C4-2B (cell line): ENCODE measurements at regions not wholly inside any gene's neighbourhood (a gene's known extent, or its start where the extent isn't known, plus 50 kb on each side); places are given as distances from the start of the nearest gene placed in this dataset.
"Not testable (repeated sequence)": the region's sequence is repeated elsewhere in the genome, so short reads cannot be mapped to it uniquely, and the experiment has no call there.

Experiments
- H3K27ac ChIP-seq: fragments of 450-650 bp; 2 replicates; pipeline ENCODE4 v1.5.1; 2017
- ZFX ChIP-seq: fragments of 450-650 bp; IDR thresholded peaks from 2 replicates; pipeline ENCODE4 v1.6.1; 2017
- TF ChIP-seq, protein P1 (sequence below): fragments of 450-650 bp; conservative IDR thresholded peaks from 2 replicates; pipeline ENCODE4 v1.5.1; 2017; ENCODE audit warnings: mild to moderate bottlenecking

DNA sequence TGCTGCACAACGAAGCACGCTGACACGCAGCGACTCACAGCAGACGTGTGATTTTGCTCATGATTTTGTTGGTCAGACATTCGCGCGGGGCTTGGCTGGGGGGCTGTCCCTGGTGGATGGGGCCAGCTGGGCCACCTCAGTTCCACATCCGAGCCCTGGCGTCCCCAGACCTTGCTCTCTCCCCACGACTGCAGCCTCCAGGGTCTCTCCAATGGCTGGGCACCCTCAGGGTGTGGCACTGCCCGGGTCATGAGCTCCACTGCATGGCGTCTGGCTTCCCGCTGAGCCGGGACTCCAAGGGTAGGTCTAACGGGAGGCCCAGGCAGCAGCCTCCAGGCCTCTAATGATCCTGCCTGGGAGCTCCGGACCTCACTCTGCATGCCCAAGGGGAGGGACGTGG, 173.0 kb upstream of the AJAP1 start:
- no peak overlapping the region for H3K27ac ChIP-seq
- TF ChIP-seq ZFX, result no peak
- TF ChIP-seq, protein P1, sequence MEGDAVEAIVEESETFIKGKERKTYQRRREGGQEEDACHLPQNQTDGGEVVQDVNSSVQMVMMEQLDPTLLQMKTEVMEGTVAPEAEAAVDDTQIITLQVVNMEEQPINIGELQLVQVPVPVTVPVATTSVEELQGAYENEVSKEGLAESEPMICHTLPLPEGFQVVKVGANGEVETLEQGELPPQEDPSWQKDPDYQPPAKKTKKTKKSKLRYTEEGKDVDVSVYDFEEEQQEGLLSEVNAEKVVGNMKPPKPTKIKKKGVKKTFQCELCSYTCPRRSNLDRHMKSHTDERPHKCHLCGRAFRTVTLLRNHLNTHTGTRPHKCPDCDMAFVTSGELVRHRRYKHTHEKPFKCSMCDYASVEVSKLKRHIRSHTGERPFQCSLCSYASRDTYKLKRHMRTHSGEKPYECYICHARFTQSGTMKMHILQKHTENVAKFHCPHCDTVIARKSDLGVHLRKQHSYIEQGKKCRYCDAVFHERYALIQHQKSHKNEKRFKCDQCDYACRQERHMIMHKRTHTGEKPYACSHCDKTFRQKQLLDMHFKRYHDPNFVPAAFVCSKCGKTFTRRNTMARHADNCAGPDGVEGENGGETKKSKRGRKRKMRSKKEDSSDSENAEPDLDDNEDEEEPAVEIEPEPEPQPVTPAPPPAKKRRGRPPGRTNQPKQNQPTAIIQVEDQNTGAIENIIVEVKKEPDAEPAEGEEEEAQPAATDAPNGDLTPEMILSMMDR, result no peak

DNA sequence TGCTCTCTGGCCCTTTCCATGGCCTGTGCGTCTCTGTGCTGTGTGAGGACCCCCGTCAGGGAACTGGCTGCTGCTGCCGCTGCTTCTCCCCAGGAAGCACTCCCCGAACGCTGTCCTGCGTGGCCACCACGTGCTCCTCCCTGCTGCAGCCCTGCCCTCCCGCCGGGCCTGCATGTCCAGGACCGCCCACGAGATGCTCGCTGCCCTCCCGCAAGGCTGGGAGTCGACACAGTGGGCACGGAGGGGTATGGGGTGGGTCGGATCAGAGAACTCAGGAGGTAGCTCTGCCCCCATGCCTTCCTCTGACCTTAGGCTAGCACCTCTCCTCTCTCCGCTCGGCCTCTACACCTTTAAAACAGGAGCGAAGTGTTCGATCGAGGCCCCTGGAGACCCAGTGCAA, 171.9 kb upstream of the AJAP1 start:
- TF ChIP-seq ZFX, result no peak
- no peak overlapping the region for H3K27ac ChIP-seq

DNA sequence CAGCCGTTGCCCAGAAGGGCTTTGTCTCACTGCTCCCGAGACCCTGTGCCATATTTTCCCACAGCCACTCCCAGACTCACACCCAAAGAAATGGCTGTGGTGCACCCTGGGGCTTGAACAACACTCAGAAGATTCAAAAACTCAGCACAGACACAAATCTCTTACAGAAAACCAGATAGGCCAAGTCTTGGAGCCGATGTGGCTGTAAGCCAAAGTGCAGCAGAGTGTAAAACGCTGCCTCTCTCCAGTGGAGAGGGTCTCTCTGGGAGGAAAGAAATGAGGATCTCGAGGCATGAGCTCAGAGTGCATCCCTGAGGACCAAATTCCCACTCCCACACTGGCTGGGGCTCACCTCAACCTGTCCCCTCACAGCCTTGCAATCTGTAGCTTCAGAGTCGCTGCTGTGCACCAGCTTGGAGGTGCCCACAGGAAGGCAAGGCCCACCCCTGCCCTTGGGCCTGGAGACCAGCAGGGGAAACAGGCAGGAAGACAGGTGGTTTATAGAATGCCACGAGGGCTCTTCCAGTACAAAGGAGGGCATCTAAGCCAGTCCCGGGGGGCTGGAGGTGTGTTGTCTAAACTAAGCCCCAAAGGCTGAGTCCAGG, 171.3 kb upstream of the AJAP1 start:
- TF ChIP-seq, protein P1, result no peak
- TF ChIP-seq ZFX, result no peak

DNA sequence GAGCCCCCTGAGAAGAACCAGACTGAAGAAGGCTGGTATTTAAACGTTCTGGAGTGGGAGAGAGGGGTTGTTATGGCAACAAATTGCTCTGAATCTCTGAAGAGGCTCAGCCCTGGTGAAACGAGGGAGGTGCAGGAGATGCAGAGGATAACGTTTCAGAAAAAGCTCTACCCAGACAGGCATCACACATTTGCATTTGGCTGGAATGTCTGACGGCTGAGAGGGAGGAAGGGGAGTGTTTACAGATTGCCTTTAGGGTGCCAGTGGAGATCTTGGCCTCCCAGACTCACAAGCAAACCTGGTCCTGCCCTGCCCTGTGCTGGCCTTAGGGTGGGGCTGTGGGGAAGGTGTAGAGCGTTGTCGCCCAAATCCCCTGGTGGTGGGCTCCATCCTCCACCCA, 169.0 kb upstream of the AJAP1 start:
- H3K27ac ChIP-seq, result no peak overlapping the region
- TF ChIP-seq, protein P1, result no peak
- no peak for TF ChIP-seq ZFX

More for the DNA sequence above, 171.3 kb upstream of the AJAP1 start:
- H3K27ac ChIP-seq, result no peak overlapping the region

DNA sequence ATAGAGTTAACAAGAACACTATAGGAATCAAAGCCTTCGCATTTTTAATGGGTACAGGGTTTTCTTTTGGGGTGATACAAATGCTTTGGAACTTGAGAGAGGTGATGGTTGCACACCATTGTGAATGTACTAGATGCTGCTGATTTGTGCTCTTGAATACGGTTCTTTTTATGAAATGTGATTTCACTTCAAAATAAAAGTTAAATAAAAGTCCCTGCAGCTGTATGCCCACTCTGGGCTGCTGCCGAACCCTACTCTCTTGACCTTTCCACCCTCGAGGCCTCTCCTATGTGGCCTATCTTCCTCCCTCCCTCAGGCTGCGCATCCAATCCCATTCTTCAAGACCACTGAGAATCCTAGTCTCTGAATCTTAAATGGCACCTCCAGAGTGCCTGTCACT, 168.5 kb upstream of the AJAP1 start:
- no peak for TF ChIP-seq ZFX
- TF ChIP-seq, protein P1, result no peak
- no peak overlapping the region for H3K27ac ChIP-seq

DNA sequence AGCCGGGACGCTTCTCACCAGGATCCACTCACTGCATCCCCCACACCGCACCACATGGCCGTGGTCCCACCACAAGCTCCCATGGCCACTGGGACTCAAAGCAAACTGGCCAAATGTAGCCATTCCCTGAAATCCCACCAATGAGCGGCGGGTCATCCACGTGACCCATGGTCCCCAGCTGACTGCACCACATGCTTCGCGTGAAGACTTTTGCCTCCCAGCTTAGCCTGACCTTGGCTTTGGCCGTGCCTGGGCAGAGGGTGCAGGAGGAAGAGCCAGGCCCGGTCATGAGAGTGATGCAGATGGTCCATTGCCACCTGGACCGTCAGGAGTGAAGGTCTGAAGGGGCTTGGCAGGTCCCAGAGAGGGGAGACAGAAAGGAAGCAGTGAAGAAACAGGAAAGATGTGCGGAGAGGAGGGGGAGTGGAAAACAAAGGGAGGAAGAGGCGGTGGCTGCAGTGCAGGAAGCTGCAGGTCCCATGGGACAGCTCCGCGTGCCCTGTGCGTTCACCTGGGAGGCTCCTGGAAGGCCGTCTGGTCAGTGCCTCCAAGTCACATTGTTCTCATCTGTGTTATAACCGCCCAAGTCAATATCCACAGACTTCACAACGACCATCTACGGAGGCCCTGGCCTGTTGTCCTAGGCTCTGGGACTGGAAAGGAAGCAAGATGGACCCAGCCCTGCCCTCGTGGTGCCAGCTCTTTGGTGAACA, 167.8 kb upstream of the AJAP1 start:
- TF ChIP-seq, protein P1, result no peak
- TF ChIP-seq ZFX, result no peak
- H3K27ac ChIP-seq, result no peak overlapping the region

DNA sequence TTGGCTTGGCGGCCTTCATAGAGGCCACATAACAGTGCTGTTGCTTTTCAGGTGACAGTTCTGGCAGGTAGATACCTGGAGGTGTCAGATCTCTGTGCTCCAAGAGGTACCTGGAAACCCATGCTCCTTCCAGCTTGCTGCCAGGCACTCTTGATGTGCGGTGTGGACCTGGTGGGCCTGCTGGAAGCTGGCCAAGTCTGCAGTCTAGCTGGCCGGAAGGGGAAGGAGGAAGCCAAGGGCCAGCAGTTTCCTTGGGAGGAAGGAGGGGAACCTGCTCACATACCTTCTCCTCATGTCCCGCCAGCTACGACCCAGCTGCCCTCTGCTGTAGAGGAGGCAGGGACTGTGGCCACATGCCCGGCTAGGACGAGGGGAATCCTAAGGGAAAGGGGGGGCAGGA, 166.4 kb upstream of the AJAP1 start:
- H3K27ac ChIP-seq, result no peak overlapping the region
- TF ChIP-seq, protein P1, result no peak
- TF ChIP-seq ZFX, result no peak

DNA sequence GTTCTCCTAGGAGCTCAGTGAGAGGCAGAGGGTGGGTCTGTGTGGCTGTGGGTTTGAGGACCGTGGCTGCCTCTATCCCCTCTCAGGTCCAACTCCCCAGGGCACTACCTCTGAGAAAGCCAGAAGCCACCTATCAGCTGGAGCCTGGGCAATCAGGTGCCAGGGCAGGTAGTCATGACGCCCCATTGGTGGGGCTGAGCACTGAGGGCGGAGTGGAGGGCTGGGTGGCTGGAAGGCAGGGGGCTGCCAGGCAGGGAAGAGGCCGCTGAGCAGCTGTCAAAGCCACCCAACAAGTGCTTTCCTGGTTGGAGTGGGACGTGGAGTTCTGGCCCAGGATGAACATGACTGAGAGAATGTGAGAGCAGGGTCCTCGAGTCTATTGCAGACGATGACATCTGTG, 164.9 kb upstream of the AJAP1 start:
- TF ChIP-seq ZFX, result no peak
- TF ChIP-seq, protein P1, result no peak

DNA sequence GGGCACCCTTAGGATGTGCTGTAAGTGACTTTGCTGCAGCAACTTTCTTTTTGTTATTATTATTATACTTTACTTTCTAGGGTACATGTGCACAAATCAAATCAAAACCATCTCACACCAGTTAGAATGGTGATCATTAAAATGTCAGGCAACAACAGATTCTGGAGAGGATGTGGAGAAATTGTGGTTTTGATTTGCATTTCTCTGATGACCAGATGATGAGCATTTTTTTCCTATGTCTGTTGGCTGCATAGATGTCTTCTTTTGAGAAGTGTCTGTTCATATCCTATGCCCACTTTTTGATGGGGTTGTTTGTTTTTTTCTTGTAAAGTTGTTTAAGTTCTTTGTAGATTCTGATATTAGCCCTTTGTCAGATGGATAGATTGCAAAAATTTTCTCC, 164.4 kb upstream of the AJAP1 start:
- H3K27ac ChIP-seq, result not testable (repeated sequence)

More for the DNA sequence above, 164.9 kb upstream of the AJAP1 start:
- no peak overlapping the region for H3K27ac ChIP-seq
